GM12878 (cell line): ENCODE measurements at regions not wholly inside any gene's neighbourhood (a gene's known extent, or its start where the extent isn't known, plus 50 kb on each side); places are given as distances from the start of the nearest gene placed in this dataset.

Experiments
- ATAC-seq: fragments of 200-7000 bp; cut with Tn5 transposase; 3 replicates; pipeline ENCODE4 v1.9.1; 2020; ENCODE audit warnings: mild to moderate bottlenecking, moderate library complexity
- BruUV-seq: library from RNA; stranded (reverse); fragments of 400-500 nt; replicated peaks from 2 replicates; lab custom pipeline; 2021; lab: Mats Ljungman, UMichigan
- CTCF ChIA-PET: fragments of 300-600 bp; sonication (Branson Sonifier 250); formaldehyde crosslinking; extraction: SDS; loops from one replicate; lab custom pipeline; 2021; ENCODE audit warnings: inconsistent platforms; lab: Yijun Ruan, JAX
- POLR2A ChIA-PET: fragments of 350-600 bp; formaldehyde crosslinking; extraction: SDS; loops from one replicate; lab custom pipeline; 2021; ENCODE audit warnings: inconsistent platforms; lab: Charles Lee
- RAD21 ChIA-PET: fragments of 300-600 bp; sonication (Branson Sonifier 250); formaldehyde crosslinking; loops from one replicate; lab custom pipeline; 2023; ENCODE audit warnings: antibody characterized with exemption; ENCODE audit not compliant: unreplicated experiment; lab: Charles Lee
- SMC1A ChIA-PET: fragments of 300-600 bp; sonication (Branson Sonifier 250); formaldehyde crosslinking; loops from one replicate; lab custom pipeline; 2023; ENCODE audit not compliant: unreplicated experiment, uncharacterized antibody; lab: Charles Lee
- DNase-seq: peaks from one replicate; pipeline ENCODE4 v3.0.0-alpha.2; 2011; ENCODE audit warnings: low read depth, low spot score
- FAIRE-seq: peaks from 3 replicates; lab custom pipeline; 2011; peaks lifted over from hg19 to GRCh38; lab: Jason Lieb, UNC
- H2AFZ ChIP-seq: 2 replicates; pipeline ENCODE4 v1.6.0; 2011; ENCODE audit warnings: low read depth, low read length, control low read depth; ENCODE audit not compliant: control insufficient read depth
- H3K27ac ChIP-seq: 2 replicates; pipeline ENCODE4 v1.5.1; 2011; ENCODE audit warnings: control low read depth; ENCODE audit not compliant: control insufficient read depth, insufficient read depth
- H3K27me3 ChIP-seq, 2 experiments: replicated peaks in 1 of 2; 2 replicates each; pipeline versions ENCODE4 v1.6.0 to v1.6.1; 2011; ENCODE audit warnings: low read length in 1 of 2; ENCODE audit not compliant: control insufficient read depth in 2 of 2, insufficient read depth in 2 of 2
- H3K36me3 ChIP-seq, 2 experiments: 2 replicates each; pipeline ENCODE4 v1.5.1; 2011; ENCODE audit warnings: low read length in 1 of 2; ENCODE audit not compliant: control insufficient read depth in 2 of 2, insufficient read depth in 2 of 2
- H3K4me1 ChIP-seq: 2 replicates; pipeline ENCODE4 v1.6.1; 2011; ENCODE audit warnings: mild to moderate bottlenecking, low read length, moderate library complexity, mixed read lengths; ENCODE audit not compliant: control insufficient read depth, insufficient read depth
- H3K4me2 ChIP-seq: 2 replicates; pipeline ENCODE4 v1.6.0; 2011; ENCODE audit warnings: control low read depth; ENCODE audit not compliant: control insufficient read depth, insufficient read depth
- H3K4me3 ChIP-seq: fragments of 200-600 bp; sonication (generic); 2 replicates; pipeline ENCODE4 v1.5.1; 2016
- H3K79me2 ChIP-seq: 2 replicates; pipeline ENCODE4 v1.6.0; 2011; ENCODE audit warnings: low read length; ENCODE audit not compliant: control insufficient read depth, insufficient read depth
- H3K9ac ChIP-seq: 2 replicates; pipeline ENCODE4 v1.8.0; 2011; ENCODE audit warnings: low read length, control low read depth, mixed read lengths; ENCODE audit not compliant: control insufficient read depth, insufficient read depth
- H3K9me3 ChIP-seq: replicated peaks from 3 replicates; pipeline ENCODE4 v1.5.1; 2011; ENCODE audit warnings: mild to moderate bottlenecking, low read length; ENCODE audit not compliant: control insufficient read depth, insufficient read depth
- H4K20me1 ChIP-seq: 2 replicates; pipeline ENCODE4 v1.6.0; 2011; ENCODE audit not compliant: control insufficient read depth, insufficient read depth
- EGR1 ChIP-seq, 2 experiments: IDR thresholded peaks; 1 replicate in 1 of 2; 2 replicates in 1 of 2; pipeline ENCODE4 v1.6.1; 2011 to 2012; ENCODE audit warnings: low read depth in 2 of 2, low read length in 2 of 2, borderline replicate concordance in 1 of 2, mild to moderate bottlenecking in 1 of 2, moderate library complexity in 1 of 2
- ESRRA ChIP-seq: IDR thresholded peaks from 2 replicates; pipeline ENCODE4 v1.6.1; 2012; ENCODE audit warnings: mild to moderate bottlenecking, low read length, improper control_type of control experiment
- FOS ChIP-seq: IDR thresholded peaks from 3 replicates; pipeline ENCODE4 v1.6.1; 2011; ENCODE audit warnings: borderline replicate concordance; ENCODE audit not compliant: insufficient read length; ENCODE audit errors: extremely low read depth
- RBBP5 ChIP-seq: fragments of 200-600 bp; sonication (generic); conservative IDR thresholded peaks from 2 replicates; pipeline ENCODE4 v1.6.1; 2016
- ZBED1 ChIP-seq: IDR thresholded peaks from 2 replicates; pipeline ENCODE4 v1.6.1; 2016; ENCODE audit warnings: borderline replicate concordance
- ZNF622 ChIP-seq: fragments of 450-650 bp; IDR thresholded peaks from 2 replicates; pipeline ENCODE4 v1.6.1; 2017; ENCODE audit warnings: mild to moderate bottlenecking, inconsistent platforms
- WGBS: methylation state at CpG from one replicate; pipeline ENCODE4 v1.1.6; 2016; ENCODE audit warnings: low lambda C conversion rate; ENCODE audit not compliant: insufficient replicate concordance, insufficient coverage; ENCODE audit errors: missing lambda C conversion rate; 5-methylcytosine and 5-hydroxymethylcytosine counted together
- in situ Hi-C: fragments of 300-500 bp; cut with MboI; formaldehyde crosslinking; loops from 9 replicates; pipeline ENCODE4 v1.14.3; 2018; ENCODE audit warnings: mixed read lengths
- intact Hi-C: fragments of 100-400 bp; cut with micrococcal nuclease; formaldehyde crosslinking; loops from one replicate; pipeline ENCODE4 v1.14.2; 2022; ENCODE audit not compliant: unreplicated experiment
- TF ChIP-seq, protein P1 (sequence below): fragments of 450-650 bp; formaldehyde crosslinking; IDR thresholded peaks from 2 replicates; pipeline ENCODE4 v1.4.0; 2020; ENCODE audit warnings: mild to moderate bottlenecking, moderate library complexity
- TF ChIP-seq, protein P2 (sequence below): fragments of 450-650 bp; IDR thresholded peaks from 2 replicates; pipeline ENCODE4 v1.6.1; 2016; ENCODE audit warnings: mild to moderate bottlenecking

DNA sequence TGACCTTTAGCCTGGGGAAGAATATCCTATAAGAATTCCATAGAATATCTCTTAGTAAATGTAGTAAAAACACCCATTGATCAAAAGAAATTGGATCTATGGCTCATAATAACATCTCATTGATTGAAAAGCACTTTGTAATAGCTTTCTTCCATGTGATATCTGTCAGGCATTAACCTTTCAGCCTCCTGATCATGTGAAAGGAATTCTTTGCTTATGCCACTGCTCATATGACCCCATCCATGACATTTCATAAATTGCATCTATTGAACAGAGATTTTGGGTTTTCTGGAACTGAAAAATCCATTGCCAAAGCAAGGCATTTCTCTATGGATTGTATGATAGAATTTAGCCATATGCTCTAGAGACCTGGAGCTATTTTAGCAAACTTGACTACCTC lies 519.3 kb upstream of the PFKP start:
- no peak overlapping the region for H3K27ac ChIP-seq
- H3K36me3 ChIP-seq, result no peaks in the 10 kb centered on the region
- ChIA-PET RAD21 (no interaction called here), POLR2A (no interaction called here), CTCF (no interaction called here)
- BruUV-seq, result no TSS peak
- intact Hi-C loops, result no loop called here
- no peak for TF ChIP-seq ZNF622
- TF ChIP-seq, protein P1, sequence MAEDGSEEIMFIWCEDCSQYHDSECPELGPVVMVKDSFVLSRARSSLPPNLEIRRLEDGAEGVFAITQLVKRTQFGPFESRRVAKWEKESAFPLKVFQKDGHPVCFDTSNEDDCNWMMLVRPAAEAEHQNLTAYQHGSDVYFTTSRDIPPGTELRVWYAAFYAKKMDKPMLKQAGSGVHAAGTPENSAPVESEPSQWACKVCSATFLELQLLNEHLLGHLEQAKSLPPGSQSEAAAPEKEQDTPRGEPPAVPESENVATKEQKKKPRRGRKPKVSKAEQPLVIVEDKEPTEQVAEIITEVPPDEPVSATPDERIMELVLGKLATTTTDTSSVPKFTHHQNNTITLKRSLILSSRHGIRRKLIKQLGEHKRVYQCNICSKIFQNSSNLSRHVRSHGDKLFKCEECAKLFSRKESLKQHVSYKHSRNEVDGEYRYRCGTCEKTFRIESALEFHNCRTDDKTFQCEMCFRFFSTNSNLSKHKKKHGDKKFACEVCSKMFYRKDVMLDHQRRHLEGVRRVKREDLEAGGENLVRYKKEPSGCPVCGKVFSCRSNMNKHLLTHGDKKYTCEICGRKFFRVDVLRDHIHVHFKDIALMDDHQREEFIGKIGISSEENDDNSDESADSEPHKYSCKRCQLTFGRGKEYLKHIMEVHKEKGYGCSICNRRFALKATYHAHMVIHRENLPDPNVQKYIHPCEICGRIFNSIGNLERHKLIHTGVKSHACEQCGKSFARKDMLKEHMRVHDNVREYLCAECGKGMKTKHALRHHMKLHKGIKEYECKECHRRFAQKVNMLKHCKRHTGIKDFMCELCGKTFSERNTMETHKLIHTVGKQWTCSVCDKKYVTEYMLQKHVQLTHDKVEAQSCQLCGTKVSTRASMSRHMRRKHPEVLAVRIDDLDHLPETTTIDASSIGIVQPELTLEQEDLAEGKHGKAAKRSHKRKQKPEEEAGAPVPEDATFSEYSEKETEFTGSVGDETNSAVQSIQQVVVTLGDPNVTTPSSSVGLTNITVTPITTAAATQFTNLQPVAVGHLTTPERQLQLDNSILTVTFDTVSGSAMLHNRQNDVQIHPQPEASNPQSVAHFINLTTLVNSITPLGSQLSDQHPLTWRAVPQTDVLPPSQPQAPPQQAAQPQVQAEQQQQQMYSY (CRISPR knock-in tag), result no peak
- TF ChIP-seq, all 136 proteins: peak for 0
- no peak overlapping the region for H3K9ac ChIP-seq
- in situ Hi-C loops, result no loop called here
- no peaks in the 10 kb centered on the region for H3K4me1 ChIP-seq
- no peaks in the 10 kb centered on the region; a peak in 1 of 4 replicates for H3K27me3 ChIP-seq
- H4K20me1 ChIP-seq, result no peaks in the 10 kb centered on the region
- FAIRE-seq, result no peak
- no peak overlapping the region for H3K4me2 ChIP-seq
- no peak for DNase-seq
- no peaks in the 10 kb centered on the region for H3K9me3 ChIP-seq
- no peak overlapping the region for H3K4me3 ChIP-seq
- SMC1A ChIA-PET, result interaction anchor here (1.0 kb wide), 1 partner anchor 10 kb away, joined by 3 read pairs; no protein-coding TSS in a partner anchor
- H2AFZ ChIP-seq, result no peak overlapping the region
- no peak for ATAC-seq
- no peaks in the 10 kb centered on the region for H3K79me2 ChIP-seq

DNA sequence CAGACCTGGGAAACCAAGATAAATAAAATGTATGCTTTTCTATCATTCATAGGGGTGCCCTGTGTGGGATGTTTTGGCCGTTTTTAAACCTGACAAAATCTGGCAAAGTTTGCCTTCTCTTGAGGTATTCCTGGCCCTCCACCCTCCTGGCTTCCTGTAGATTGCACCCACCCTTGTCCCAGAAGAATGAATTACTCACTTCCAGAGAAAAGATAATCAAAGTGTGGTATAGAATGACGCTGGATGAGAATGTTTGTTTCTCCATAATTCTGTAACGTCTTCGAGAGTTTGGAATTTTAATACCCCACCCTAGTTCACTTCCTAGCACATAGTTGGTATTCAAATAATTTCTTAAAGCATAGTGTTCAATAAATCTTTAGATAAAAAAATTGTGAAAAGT lies 519.7 kb upstream of the PFKP start:
- ChIA-PET SMC1A (no interaction called here), POLR2A (no interaction called here), RAD21 (no interaction called here), CTCF (no interaction called here)
- BruUV-seq, result no TSS peak
- H3K36me3 ChIP-seq, result no peaks in the 10 kb centered on the region
- DNase-seq (no peak), ATAC-seq (no peak), FAIRE-seq (no peak)
- H2AFZ ChIP-seq, result no peak overlapping the region
- WGBS, result 0% methylated on average over 4 of the region's 4 CpGs
- H4K20me1 ChIP-seq, result no peaks in the 10 kb centered on the region
- no peak for TF ChIP-seq ESRRA
- no peak for TF ChIP-seq EGR1 (IDR thresholded peaks at IDR 0.05; ENCODE audit: borderline replicate concordance in 1 of 2, low read depth in 2 of 2, low read length in 2 of 2)
- TF ChIP-seq ZBED1, result no peak
- TF ChIP-seq, protein P2, sequence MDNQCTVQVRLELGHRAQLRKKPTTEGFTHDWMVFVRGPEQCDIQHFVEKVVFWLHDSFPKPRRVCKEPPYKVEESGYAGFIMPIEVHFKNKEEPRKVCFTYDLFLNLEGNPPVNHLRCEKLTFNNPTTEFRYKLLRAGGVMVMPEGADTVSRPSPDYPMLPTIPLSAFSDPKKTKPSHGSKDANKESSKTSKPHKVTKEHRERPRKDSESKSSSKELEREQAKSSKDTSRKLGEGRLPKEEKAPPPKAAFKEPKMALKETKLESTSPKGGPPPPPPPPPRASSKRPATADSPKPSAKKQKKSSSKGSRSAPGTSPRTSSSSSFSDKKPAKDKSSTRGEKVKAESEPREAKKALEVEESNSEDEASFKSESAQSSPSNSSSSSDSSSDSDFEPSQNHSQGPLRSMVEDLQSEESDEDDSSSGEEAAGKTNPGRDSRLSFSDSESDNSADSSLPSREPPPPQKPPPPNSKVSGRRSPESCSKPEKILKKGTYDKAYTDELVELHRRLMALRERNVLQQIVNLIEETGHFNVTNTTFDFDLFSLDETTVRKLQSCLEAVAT, result no peak
- TF ChIP-seq FOS, result no peak
- no peak for TF ChIP-seq RBBP5
- no peak overlapping the region for H3K4me3 ChIP-seq
- in situ Hi-C loops (no loop called here), intact Hi-C loops (no loop called here)
- H3K9me3 ChIP-seq, result no peaks in the 10 kb centered on the region
- no peak overlapping the region for H3K27ac ChIP-seq
- no peak overlapping the region for H3K9ac ChIP-seq
- no peak overlapping the region for H3K4me2 ChIP-seq
- H3K27me3 ChIP-seq, result no peaks in the 10 kb centered on the region; a peak in 1 of 4 replicates
- H3K4me1 ChIP-seq, result no peaks in the 10 kb centered on the region
- H3K79me2 ChIP-seq, result no peaks in the 10 kb centered on the region
